ENCODE measurements at regions not wholly inside any gene's neighbourhood (a gene's known extent, or its start where the extent isn't known, plus 50 kb on each side); places are given as distances from the start of the nearest gene placed in this dataset.

- DNase-seq, result no peak
Measured at GRCh38 chr3:65231544-65231943, 543.7 kb upstream of the ADAMTS9 start.

GRCh38 chr3:65230261-65231139 lies 542.7 kb upstream of the ADAMTS9 start:
- no peak for DNase-seq

- no peak for DNase-seq
Measured at GRCh38 chr3:65226287-65226686, 538.5 kb upstream of the ADAMTS9 start.

- no peak for DNase-seq
Measured at GRCh38 chr3:65210026-65210814, 522.4 kb upstream of the ADAMTS9 start.

GRCh38 chr3:65202395-65202794 lies 514.6 kb upstream of the ADAMTS9 start:
- no peak for DNase-seq

- no peak for DNase-seq
Measured at GRCh38 chr3:65201926-65202325, 514.1 kb upstream of the ADAMTS9 start.

GRCh38 chr3:65200310-65200970 lies 512.6 kb upstream of the ADAMTS9 start:
- no peak for DNase-seq

- DNase-seq, result no peak
Measured at GRCh38 chr3:65196663-65197062, 508.9 kb upstream of the ADAMTS9 start.

GRCh38 chr3:65195211-65196006 lies 507.6 kb upstream of the ADAMTS9 start:
- no peak for DNase-seq

- no peak for DNase-seq
Measured at GRCh38 chr3:65194744-65195143, 506.9 kb upstream of the ADAMTS9 start.

GRCh38 chr3:65194047-65194714 lies 506.4 kb upstream of the ADAMTS9 start:
- no peak for DNase-seq

GRCh38 chr3:65193531-65193930 lies 505.7 kb upstream of the ADAMTS9 start:
- no peak for DNase-seq

- DNase-seq, result no peak
Measured at GRCh38 chr3:65190111-65190510, 502.3 kb upstream of the ADAMTS9 start.

GRCh38 chr3:65186268-65186667 lies 498.5 kb upstream of the ADAMTS9 start:
- DNase-seq, result no peak

GRCh38 chr3:65182682-65183081 lies 494.9 kb upstream of the ADAMTS9 start:
- DNase-seq, result no peak

GRCh38 chr3:65182085-65182484 lies 494.3 kb upstream of the ADAMTS9 start:
- DNase-seq, result no peak

GRCh38 chr3:65181391-65181871 lies 493.6 kb upstream of the ADAMTS9 start:
- DNase-seq, result no peak

- DNase-seq, result no peak
Measured at GRCh38 chr3:65178703-65179102, 490.9 kb upstream of the ADAMTS9 start.

GRCh38 chr3:65177960-65178376 lies 490.2 kb upstream of the ADAMTS9 start:
- no peak for DNase-seq

GRCh38 chr3:65174713-65175112 lies 486.9 kb upstream of the ADAMTS9 start:
- no peak for DNase-seq

GRCh38 chr3:65173841-65174240 lies 486.0 kb upstream of the ADAMTS9 start:
- no peak for DNase-seq

GRCh38 chr3:65172209-65172608 lies 484.4 kb upstream of the ADAMTS9 start:
- DNase-seq, result no peak

Data from NCI-H1417 treated with DMSO at 0.1 percent for 48 hours (cell line).